K562 (cell line): ENCODE measurements at regions not wholly inside any gene's neighbourhood (a gene's known extent, or its start where the extent isn't known, plus 50 kb on each side); places are given as distances from the start of the nearest gene placed in this dataset.

ENCODE experiments used
- ATAC-seq: fragments of 200-7000 bp; cut with Tn5 transposase; 3 replicates; pipeline ENCODE4 v1.9.1; 2020; ENCODE audit warnings: moderate library complexity
- BruUV-seq: library from RNA; stranded (reverse); fragments of 400-500 nt; replicated peaks from 2 replicates; lab custom pipeline; 2021; lab: Mats Ljungman, UMichigan
- CTCF ChIA-PET: fragments of 300-600 bp; formaldehyde crosslinking; extraction: SDS; loops from one replicate; lab custom pipeline; 2021; ENCODE audit warnings: low intra/inter-chr PET ratio; lab: Yijun Ruan, JAX
- POLR2A ChIA-PET: fragments of 300-600, 350-650 bp; sonication (Branson Sonifier 250); formaldehyde crosslinking; extraction: SDS; loops from one replicate; lab custom pipeline; 2021; ENCODE audit warnings: antibody characterized with exemption, inconsistent platforms; lab: Yijun Ruan, JAX
- DNase-seq, 4 experiments: peaks; one replicate each; pipeline versions ENCODE4 v3.0.0 to v3.0.0-alpha.2; 2011 to 2018; ENCODE audit warnings: low spot score in 3 of 4, mixed read lengths in 3 of 4; ENCODE audit errors: extremely low read depth in 1 of 4
- FAIRE-seq: peaks from 2 replicates; lab custom pipeline; 2011; peaks lifted over from hg19 to GRCh38; lab: Jason Lieb, UNC
- H2AFZ ChIP-seq: 2 replicates; pipeline ENCODE4 v1.6.0; 2011; ENCODE audit warnings: low read depth, low read length, control low read depth, inconsistent platforms
- H3K27ac ChIP-seq: fragments of 200-600 bp; 3 replicates; pipeline ENCODE4 v1.8.0; 2011; ENCODE audit warnings: low read depth, mild to moderate bottlenecking, control low read depth, inconsistent platforms, low read length, moderate library complexity, mixed read lengths; ENCODE audit errors: extremely low read depth
- H3K27me3 ChIP-seq, 2 experiments: fragments of 300-600 bp in 1 of 2; 2 replicates in 1 of 2; 3 replicates in 1 of 2; pipeline versions ENCODE4 v1.6.0 to v1.8.0; 2011; ENCODE audit warnings: inconsistent platforms in 2 of 2, low read length in 2 of 2, mild to moderate bottlenecking in 1 of 2, mixed read lengths in 1 of 2, moderate library complexity in 1 of 2; ENCODE audit not compliant: control insufficient read depth in 2 of 2, insufficient read depth in 2 of 2
- H3K36me3 ChIP-seq: fragments of 300-600 bp; 3 replicates; pipeline ENCODE4 v1.8.0; 2011; ENCODE audit warnings: mild to moderate bottlenecking, low read length, inconsistent platforms; ENCODE audit not compliant: control insufficient read depth, insufficient read depth
- H3K4me1 ChIP-seq, 2 experiments: fragments of 200-600 bp in 1 of 2; replicated peaks in 1 of 2; 2 replicates in 1 of 2; 3 replicates in 1 of 2; pipeline versions ENCODE4 v1.5.1 to v1.8.0; 2011; ENCODE audit warnings: inconsistent platforms in 2 of 2, low read length in 2 of 2, mild to moderate bottlenecking in 1 of 2, mixed read lengths in 1 of 2, moderate library complexity in 1 of 2; ENCODE audit not compliant: control insufficient read depth in 2 of 2, insufficient read depth in 2 of 2
- H3K4me2 ChIP-seq: 2 replicates; pipeline ENCODE4 v1.6.1; 2011; ENCODE audit warnings: low read length, control low read depth, inconsistent platforms, mixed read lengths; ENCODE audit not compliant: insufficient read depth
- H3K4me3 ChIP-seq: fragments of 200-600 bp; sonication (generic), shearing (Covaris generic); 2 replicates; pipeline ENCODE4 v1.5.1; 2016; ENCODE audit warnings: control low read depth, inconsistent platforms
- H3K79me2 ChIP-seq: fragments of 200-600 bp; 3 replicates; pipeline ENCODE4 v1.8.0; 2011; ENCODE audit warnings: low read length, inconsistent platforms; ENCODE audit not compliant: control insufficient read depth, insufficient read depth
- H3K9ac ChIP-seq, 2 experiments: 2 replicates each; pipeline versions ENCODE4 v1.6.0 to v1.6.1; 2011; ENCODE audit warnings: low read depth in 2 of 2, low read length in 2 of 2, control low read depth in 1 of 2, inconsistent platforms in 1 of 2, mild to moderate bottlenecking in 1 of 2, mixed read lengths in 1 of 2; ENCODE audit not compliant: insufficient read depth in 1 of 2
- H3K9me1 ChIP-seq: one replicate; pipeline ENCODE4 v1.6.0; 2011; ENCODE audit warnings: inconsistent platforms, mild to moderate bottlenecking, low read length, moderate library complexity; ENCODE audit not compliant: control insufficient read depth, insufficient read depth
- H3K9me3 ChIP-seq: replicated peaks from 2 replicates; pipeline ENCODE4 v1.5.1; 2011; ENCODE audit warnings: low read depth, low read length, inconsistent platforms; ENCODE audit not compliant: control insufficient read depth, insufficient read depth
- H4K20me1 ChIP-seq: replicated peaks from 2 replicates; pipeline ENCODE4 v1.6.1; 2011; ENCODE audit warnings: low read length, inconsistent platforms, mixed read lengths; ENCODE audit not compliant: control insufficient read depth, insufficient read depth
- ARNT ChIP-seq, 2 experiments: fragments of 450-650 bp; IDR thresholded peaks; 2 replicates each; pipeline ENCODE4 v1.6.1; 2016; ENCODE audit warnings: mild to moderate bottlenecking in 1 of 2
- CCAR2 ChIP-seq: fragments of 200-400 bp; formaldehyde crosslinking; IDR thresholded peaks from 2 replicates; pipeline ENCODE4 v1.6.1; 2017; ENCODE audit warnings: mild to moderate bottlenecking, low read depth, low read length
- CCNT2 ChIP-seq: IDR thresholded peaks from 2 replicates; pipeline ENCODE4 v1.6.1; 2011; ENCODE audit warnings: borderline replicate concordance, low read depth, mild to moderate bottlenecking, moderate library complexity, mixed read lengths, low read length; ENCODE audit not compliant: insufficient read length; ENCODE audit errors: extremely low read depth
- CEBPG ChIP-seq, 3 experiments: fragments of 200-800 bp in 1 of 3; sonication (Bioruptor generic) in 1 of 3; sonication (generic) in 1 of 3; formaldehyde crosslinking in 1 of 3; IDR thresholded peaks in 2 of 3; conservative IDR thresholded peaks in 1 of 3; 2 replicates each; pipeline versions ENCODE4 v1.6.1 to v1.8.0; 2016 to 2022; ENCODE audit warnings: missing compliant biosample characterization in 2 of 3, missing genetic modification characterization in 2 of 3, mild to moderate bottlenecking in 1 of 3, missing genetic modification reagents in 1 of 3
- CHD4 ChIP-seq: fragments of 200-600 bp; sonication (generic); IDR thresholded peaks from 3 replicates; pipeline ENCODE4 v1.6.1; 2012; ENCODE audit warnings: low read depth, mild to moderate bottlenecking, mixed read lengths, low read length, inconsistent platforms; ENCODE audit not compliant: insufficient read depth, insufficient replicate concordance, poor library complexity, severe bottlenecking
- COPS2 ChIP-seq: fragments of 450-650 bp; conservative IDR thresholded peaks from 2 replicates; pipeline ENCODE4 v1.6.1; 2016; ENCODE audit warnings: mild to moderate bottlenecking, moderate library complexity
- CTBP1 ChIP-seq: fragments of 450-650 bp; IDR thresholded peaks from 2 replicates; pipeline ENCODE4 v1.6.1; 2016; ENCODE audit warnings: borderline replicate concordance
- ELF2 ChIP-seq: fragments of 250-450 bp; sonication (Bioruptor Pico); IDR thresholded peaks from 2 replicates; pipeline ENCODE4 v1.5.0; 2021; ENCODE audit warnings: mild to moderate bottlenecking
- HMGXB4 ChIP-seq: sonication (generic); formaldehyde crosslinking; IDR thresholded peaks from 2 replicates; pipeline ENCODE4 v1.8.1; 2023; ENCODE audit warnings: mild to moderate bottlenecking, missing genetic modification reagents
- MCM3 ChIP-seq: fragments of 450-650 bp; IDR thresholded peaks from 2 replicates; pipeline ENCODE4 v1.6.1; 2016
- NCOR1 ChIP-seq: fragments of 450-650 bp; IDR thresholded peaks from 2 replicates; pipeline ENCODE4 v1.6.1; 2016; ENCODE audit warnings: mild to moderate bottlenecking, moderate library complexity
- NFIC ChIP-seq: fragments of 450-650 bp; IDR thresholded peaks from 2 replicates; pipeline ENCODE4 v1.6.1; 2017; ENCODE audit warnings: mild to moderate bottlenecking, inconsistent platforms
- RBM14 ChIP-seq: fragments of 200-400 bp; formaldehyde crosslinking; IDR thresholded peaks from 2 replicates; pipeline ENCODE4 v1.6.1; 2018; ENCODE audit warnings: low read depth, mild to moderate bottlenecking, low read length, moderate library complexity, borderline replicate concordance; ENCODE audit not compliant: insufficient read depth
- TOE1 ChIP-seq, 2 experiments: fragments of 450-650 bp in 1 of 2; sonication (generic) in 1 of 2; formaldehyde crosslinking in 1 of 2; IDR thresholded peaks; 2 replicates each; pipeline versions ENCODE4 v1.7.1 to v1.8.0; 2016 to 2022; ENCODE audit warnings: borderline replicate concordance in 2 of 2, mild to moderate bottlenecking in 2 of 2, antibody characterized with exemption in 1 of 2, inconsistent platforms in 1 of 2, low read depth in 1 of 2, missing genetic modification reagents in 1 of 2, moderate library complexity in 1 of 2
- TRIM28 ChIP-seq: fragments of 450-650 bp; IDR thresholded peaks from 2 replicates; pipeline ENCODE4 v1.6.1; 2017
- XRCC5 ChIP-seq: fragments of 200-400 bp; formaldehyde crosslinking; IDR thresholded peaks from 2 replicates; pipeline ENCODE4 v1.6.1; 2017; ENCODE audit warnings: low read depth, mild to moderate bottlenecking, low read length
- YY1 ChIP-seq, 3 experiments: IDR thresholded peaks; 2 replicates each; pipeline ENCODE4 v1.6.1; 2011; ENCODE audit warnings: low read length in 2 of 3, mild to moderate bottlenecking in 2 of 3, moderate library complexity in 2 of 3, borderline replicate concordance in 1 of 3, control low read depth in 1 of 3, low read depth in 1 of 3; ENCODE audit not compliant: insufficient read depth in 3 of 3, insufficient replicate concordance in 2 of 3, control insufficient read depth in 1 of 3, insufficient read length in 1 of 3; ENCODE audit errors: extremely low read depth in 1 of 3
- ZSCAN29 ChIP-seq: fragments of 450-650 bp; IDR thresholded peaks from 2 replicates; pipeline ENCODE4 v1.6.1; 2017
- in situ Hi-C: fragments of 300-500 bp; cut with MboI; formaldehyde crosslinking; loops from 4 replicates; pipeline ENCODE4 v1.15.0; 2018; ENCODE audit warnings: inconsistent platforms, mixed read lengths
- intact Hi-C: fragments of 100-400 bp; cut with micrococcal nuclease; formaldehyde crosslinking; loops from 2 replicates; pipeline ENCODE4 v1.14.2; 2022

- ChIA-PET POLR2A (no interaction called here), CTCF (no interaction called here)
- Histone ChIP-seq H2AFZ (no peak overlapping the region), H4K20me1 (no peaks in the 10 kb centered on the region), H3K9me3 (no peaks in the 10 kb centered on the region), H3K27me3 (no peaks in the 10 kb centered on the region), H3K27ac (no peak overlapping the region), H3K9ac (no peak overlapping the region), H3K79me2 (no peaks in the 10 kb centered on the region), H3K36me3 (no peaks in the 10 kb centered on the region), H3K4me3 (no peak overlapping the region), H3K4me2 (no peak overlapping the region), H3K4me1 (no peaks in the 10 kb centered on the region), H3K9me1 (no peaks in the 10 kb centered on the region)
- FAIRE-seq, result no peak
- in situ Hi-C loops (no loop called here), intact Hi-C loops (no loop called here)
- no peak for ATAC-seq
- BruUV-seq, result no TSS peak
- no peak for TF ChIP-seq TRIM28
- TF ChIP-seq HMGXB4 (CRISPR knock-in tag), result no peak
- TF ChIP-seq ARNT (IDR thresholded peaks at IDR 0.05), result no peak
- TF ChIP-seq CEBPG (CRISPR knock-in tag; IDR thresholded peaks at IDR 0.05), result no peak
- TF ChIP-seq CEBPG (tag; conservative IDR thresholded peaks at IDR 0.05 in 1 of 2, IDR thresholded peaks at IDR 0.05 in 1 of 2), result no peak
- TF ChIP-seq CHD4, result no peak
- TF ChIP-seq YY1 (IDR thresholded peaks at IDR 0.05; ENCODE audit: borderline replicate concordance in 1 of 3, control insufficient read depth in 1 of 3, extremely low read depth in 1 of 3, insufficient read depth in 3 of 3, insufficient read length in 1 of 3, insufficient replicate concordance in 2 of 3, low read depth in 1 of 3, low read length in 2 of 3), result no peak
- TF ChIP-seq ELF2 (CRISPR knock-in tag), result no peak
- TF ChIP-seq NFIC, result no peak
- TF ChIP-seq COPS2, result no peak
- TF ChIP-seq ZSCAN29, result no peak
- TF ChIP-seq CTBP1, result no peak
- no peak for TF ChIP-seq RBM14
- TF ChIP-seq CCAR2, result no peak
- TF ChIP-seq TOE1 (IDR thresholded peaks at IDR 0.05; ENCODE audit: borderline replicate concordance), result no peak
- no peak for TF ChIP-seq TOE1 (CRISPR knock-in tag; IDR thresholded peaks at IDR 0.05; ENCODE audit: borderline replicate concordance, low read depth)
- TF ChIP-seq MCM3, result no peak
- no peak for TF ChIP-seq CCNT2
- TF ChIP-seq NCOR1, result no peak
- TF ChIP-seq XRCC5, result no peak
- no peak for DNase-seq
Observed at GRCh38 chr2:21195326-21195725, 71.6 kb downstream of the TDRD15 start.
